Activated T-cell treated with anti-CD3 and anti-CD28 coated beads for 1 hour (primary cell): ENCODE measurements at regions not wholly inside any gene's neighbourhood (a gene's known extent, or its start where the extent isn't known, plus 50 kb on each side); places are given as distances from the start of the nearest gene placed in this dataset.

Experiments
- DNase-seq: peaks from one replicate; pipeline ENCODE4 v3.0.0-alpha.2; 2020; ENCODE audit warnings: low read depth

DNA sequence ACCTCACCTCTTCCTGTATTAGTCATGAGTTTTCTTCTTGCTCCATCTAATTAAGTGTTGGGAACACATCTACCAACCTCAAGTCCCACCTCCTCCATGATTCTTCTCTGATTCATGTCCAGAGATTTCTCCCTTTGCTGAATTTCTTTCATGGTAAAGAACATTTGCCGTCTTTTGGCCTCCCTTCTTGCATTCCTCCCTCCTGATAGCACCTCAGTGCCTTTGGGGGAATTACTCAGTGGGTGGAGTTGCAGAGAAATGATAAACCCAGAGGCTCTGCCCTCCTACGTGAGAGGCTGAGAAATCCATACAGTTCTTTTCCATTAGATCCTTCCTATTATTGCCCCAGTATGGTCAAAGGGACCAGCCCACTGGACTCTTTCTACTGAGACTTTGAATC, 651.9 kb downstream of the SLC4A3 start:
- DNase-seq, result no peak

DNA sequence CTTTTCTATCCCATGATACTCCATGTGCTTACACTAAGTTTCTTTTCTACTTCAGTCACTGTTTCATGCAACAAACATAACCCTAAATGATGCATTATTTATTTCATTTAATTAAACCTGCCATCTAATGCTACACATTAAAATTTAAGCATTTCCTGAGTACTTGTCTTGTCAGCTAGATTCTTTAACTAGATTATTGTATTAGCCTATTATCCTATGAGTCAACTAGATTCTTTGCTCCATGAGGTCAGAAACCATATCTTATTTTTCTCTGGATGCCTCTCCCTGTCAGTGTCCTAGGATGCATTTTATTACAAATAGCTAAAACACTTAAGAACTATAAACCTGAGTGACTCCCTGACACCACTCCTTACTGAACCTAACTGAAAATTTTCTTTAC, 652.4 kb downstream of the SLC4A3 start:
- DNase-seq, result no peak

GRCh38 chr2:220280736-220281135, 653.3 kb downstream of the SLC4A3 start:
- DNase-seq, result no peak

DNA sequence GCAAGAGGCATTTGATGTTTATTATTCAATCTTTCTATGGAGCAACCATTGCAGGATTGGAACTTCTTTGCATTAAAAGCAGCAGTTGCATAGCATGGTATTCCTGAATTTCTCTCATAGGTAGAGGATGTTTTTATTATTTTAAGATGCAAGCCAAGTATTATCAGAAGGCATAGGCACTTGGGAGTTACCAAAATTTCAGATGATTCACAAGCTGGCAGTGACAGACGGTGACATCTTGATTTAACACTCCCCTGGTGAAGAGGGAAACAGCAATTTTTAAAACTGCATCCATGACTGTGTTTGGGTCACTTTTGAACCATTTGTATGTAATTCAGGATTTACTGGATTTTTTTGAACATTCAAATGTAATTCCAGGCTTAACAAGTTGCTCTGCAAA, 654.3 kb downstream of the SLC4A3 start:
- no peak for DNase-seq

DNA sequence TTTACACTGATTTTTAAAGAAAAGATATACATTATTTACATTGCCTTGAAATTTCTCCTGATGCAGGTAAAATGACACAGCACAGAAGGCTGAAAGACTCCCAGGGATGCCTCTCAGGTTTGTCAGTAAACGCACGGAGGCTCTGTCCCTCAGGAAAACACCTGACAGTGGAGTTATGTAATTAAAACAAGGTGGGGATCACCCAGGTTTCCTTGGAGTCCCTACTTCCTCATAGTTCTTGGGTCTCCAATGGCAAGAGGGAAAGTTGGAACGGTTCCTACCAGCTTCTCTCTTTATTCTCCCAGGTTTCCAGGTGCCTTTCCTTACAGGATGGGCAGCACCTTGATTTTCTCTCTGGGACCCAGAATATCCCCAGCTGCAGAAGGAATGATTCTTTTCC, 654.8 kb downstream of the SLC4A3 start:
- DNase-seq, result no peak

GRCh38 chr2:220293966-220294365, 666.5 kb downstream of the SLC4A3 start:
- DNase-seq, result no peak

GRCh38 chr2:220296174-220296573, 668.7 kb downstream of the SLC4A3 start:
- DNase-seq, result no peak

DNA sequence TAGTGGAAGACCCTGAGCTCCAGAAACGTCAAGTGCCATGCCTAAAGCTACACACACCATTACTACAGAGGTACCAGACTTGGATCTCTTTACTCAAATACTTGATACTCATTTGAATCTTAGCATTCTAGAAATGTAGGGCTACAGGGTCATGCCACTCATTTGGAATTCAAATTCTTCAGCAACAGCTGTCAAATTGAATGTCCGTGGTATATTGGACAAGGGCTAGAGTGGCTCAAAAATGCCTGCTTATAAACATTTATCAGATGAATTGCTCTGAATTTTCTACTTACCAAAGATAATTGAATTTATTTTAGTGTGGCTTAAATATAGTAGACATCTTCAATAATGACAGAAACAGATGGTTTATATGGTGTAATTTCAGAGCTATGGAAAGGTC, 669.7 kb downstream of the SLC4A3 start:
- no peak for DNase-seq

GRCh38 chr2:220300806-220301205, 673.4 kb downstream of the SLC4A3 start:
- DNase-seq, result no peak

DNA sequence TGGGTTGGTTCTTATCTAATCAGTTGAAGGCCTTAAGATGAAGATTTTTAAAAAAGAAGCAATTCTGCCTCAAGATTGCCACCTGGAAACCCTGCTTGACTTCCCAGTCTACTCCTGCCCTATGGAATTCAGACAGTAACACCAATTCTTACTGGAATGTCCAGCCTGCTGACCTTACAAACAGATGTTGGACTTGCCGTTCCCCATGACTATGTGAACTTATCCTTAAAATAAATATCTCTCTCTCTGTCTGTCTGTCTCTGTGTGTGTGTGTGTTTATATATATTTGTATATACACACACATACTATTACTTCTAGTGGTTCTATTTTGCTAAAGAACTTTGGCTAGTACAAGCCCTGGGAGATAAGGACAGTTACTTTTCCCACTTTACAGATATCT, 675.3 kb downstream of the SLC4A3 start:
- no peak for DNase-seq

DNA sequence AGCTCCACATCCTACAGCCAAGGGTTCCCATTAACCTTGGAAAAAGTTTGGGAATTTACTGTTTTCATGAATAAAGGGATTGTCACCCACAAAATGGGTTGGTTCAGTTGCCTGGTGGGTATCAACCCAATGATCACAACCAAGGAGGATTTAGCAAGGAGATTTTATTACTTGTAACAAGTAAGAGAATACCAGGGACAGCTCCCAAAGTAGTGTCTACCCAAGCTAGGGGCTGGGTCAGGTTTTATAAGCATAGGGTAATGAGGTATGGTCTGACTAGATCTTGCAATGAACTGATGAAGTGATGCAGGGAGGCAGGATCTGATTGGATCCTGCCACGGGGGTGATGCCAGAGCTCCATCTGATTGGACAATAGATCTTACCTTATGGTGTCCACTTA, 681.8 kb downstream of the SLC4A3 start:
- DNase-seq, result no peak

GRCh38 chr2:220310451-220310861, 683.0 kb downstream of the SLC4A3 start:
- DNase-seq, result no peak

DNA sequence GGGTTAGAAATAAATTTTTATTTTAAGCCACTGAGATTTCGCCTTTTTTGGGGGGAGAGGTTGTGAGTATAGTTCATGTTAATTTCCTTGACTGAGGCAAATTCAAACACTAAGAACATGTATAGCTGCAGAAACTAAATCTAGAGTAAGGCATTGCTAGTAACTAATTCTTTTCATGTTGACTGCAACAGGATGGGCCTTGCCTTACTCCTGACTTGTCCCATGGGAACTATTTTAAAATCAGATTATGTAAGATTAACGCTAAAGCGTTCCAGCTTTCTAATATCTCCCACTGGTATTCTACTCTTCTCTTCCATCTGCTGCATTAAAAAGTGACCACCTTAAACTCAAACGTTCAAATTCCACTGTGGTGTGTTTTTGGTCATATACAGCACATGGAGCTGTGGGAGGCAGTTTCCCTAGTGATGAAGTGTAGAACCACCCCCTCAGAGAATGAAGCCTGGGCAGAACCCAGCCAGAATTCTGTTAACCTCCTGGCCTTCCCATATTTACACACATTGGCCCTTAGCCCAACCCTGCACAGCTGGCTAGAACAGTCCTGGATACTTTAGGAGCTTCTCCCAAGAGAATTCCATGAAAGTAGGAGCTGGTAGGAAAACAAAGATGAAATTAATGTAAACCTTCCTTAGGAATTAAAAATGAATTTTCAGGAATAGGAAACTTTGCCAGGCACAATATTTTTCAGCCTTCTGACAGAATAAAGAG, 687.8 kb downstream of the SLC4A3 start:
- DNase-seq, result no peak

GRCh38 chr2:220318037-220318436, 690.6 kb downstream of the SLC4A3 start:
- DNase-seq, result no peak

GRCh38 chr2:220318508-220318907, 691.1 kb downstream of the SLC4A3 start:
- DNase-seq, result no peak

- no peak for DNase-seq
Measured at GRCh38 chr2:220320326-220320725, 692.9 kb downstream of the SLC4A3 start.

GRCh38 chr2:220332886-220333285, 705.5 kb downstream of the SLC4A3 start:
- DNase-seq, result no peak

- DNase-seq, result no peak
Measured at GRCh38 chr2:220334210-220334609, 706.8 kb downstream of the SLC4A3 start.

- DNase-seq, result no peak
Measured at GRCh38 chr2:220334871-220335590, 707.6 kb downstream of the SLC4A3 start.

DNA sequence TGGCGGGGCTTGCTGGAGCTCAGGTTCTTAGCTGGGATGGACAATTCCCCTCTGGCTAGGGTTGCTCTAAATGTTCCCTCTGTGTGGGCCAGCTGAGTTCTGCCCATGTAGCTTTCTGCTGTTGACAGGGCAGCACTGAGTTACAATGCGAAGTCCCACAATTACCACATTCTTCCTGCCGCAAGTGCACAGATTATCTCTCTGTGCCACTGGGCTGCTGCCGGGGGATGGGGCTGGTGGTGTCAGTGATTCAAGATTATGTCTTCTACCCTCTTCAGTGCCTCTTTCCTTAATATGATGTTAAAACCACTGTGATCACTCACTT, 708.1 kb downstream of the SLC4A3 start:
- no peak for DNase-seq

DNA sequence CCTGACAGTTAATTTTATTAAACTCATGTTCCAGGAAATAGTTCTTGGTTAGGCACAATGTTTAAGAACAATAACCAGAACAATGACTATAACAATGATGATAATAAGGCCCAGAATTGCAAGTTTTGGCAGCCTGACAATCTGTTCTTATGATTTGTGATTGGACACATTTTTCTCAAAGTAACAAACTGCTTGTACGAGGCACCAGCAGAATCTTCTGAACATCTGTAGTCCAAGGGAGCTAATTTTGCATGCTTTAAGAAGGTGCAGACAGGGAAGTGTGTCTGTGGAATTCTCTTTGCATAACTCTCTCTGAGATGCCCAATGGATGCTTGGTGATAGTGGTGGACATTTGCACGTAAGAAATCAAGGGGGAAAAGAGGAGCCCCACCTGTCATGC, 709.3 kb downstream of the SLC4A3 start:
- no peak for DNase-seq

DNA sequence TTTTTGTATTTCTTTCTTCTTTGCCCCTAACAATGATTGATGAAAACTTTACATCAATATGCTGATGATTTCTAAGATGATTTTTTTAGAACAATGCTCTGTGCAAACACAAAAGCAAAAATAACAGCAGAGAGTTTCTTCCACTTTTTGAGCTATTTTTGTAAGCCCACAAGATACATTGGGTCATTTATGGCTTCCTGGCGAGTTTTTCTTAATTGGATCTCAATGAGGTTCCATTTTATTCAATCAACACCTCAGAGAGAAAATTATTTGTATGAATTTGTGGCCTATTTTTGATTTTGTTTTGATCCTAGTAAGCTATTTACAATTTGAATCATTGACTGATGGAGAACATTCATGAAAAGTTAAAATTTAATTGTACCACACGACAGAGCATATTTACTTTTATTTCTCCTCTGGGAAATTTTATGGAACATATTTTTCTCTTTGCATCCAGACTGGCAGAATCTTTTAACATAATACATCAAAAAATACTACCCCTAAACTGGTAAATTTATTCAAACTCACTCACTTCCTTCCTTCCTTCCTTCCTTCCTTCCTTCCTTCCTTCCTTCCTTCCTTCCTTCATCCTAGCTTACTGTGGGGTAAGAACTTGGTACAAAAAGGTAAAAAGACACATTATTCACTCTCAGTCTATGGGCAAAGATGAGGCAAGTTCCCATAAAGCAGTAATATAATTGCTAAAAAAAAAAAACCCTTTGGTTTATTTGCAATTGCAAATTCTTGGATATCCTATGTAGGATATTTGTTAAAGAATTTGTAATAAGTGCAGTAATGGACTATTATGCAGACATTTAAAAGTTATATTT, 710.4 kb downstream of the SLC4A3 start:
- DNase-seq, result no peak

DNA sequence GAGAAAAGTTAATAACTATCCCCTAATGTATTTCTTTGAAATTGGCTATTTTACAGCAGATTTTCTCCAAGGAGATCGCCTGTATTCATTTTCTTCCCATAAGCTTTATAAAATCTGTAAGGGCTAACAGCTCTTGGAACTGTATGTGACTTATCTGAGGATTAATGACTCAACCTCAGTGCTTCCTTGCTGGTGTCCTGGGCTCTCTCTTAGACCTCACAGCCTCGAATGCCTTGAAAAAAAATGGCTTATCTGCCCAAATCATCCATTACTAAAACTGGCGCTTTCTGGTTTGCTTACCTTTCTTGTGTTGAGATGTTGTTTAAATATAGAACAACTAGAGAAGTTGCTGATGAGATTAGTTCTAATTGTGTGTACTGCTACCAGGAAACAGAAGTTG, 713.6 kb downstream of the SLC4A3 start:
- DNase-seq, result no peak
